Activated CD4-positive, alpha-beta T cell treated with anti-CD3 and anti-CD28 coated beads, Interleukin-2, amount 50 U/mL, for 24 hours (primary cell): ENCODE measurements at regions not wholly inside any gene's neighbourhood (a gene's known extent, or its start where the extent isn't known, plus 50 kb on each side); places are given as distances from the start of the nearest gene placed in this dataset.

Source experiments
- DNase-seq, 2 donors: peaks; one replicate each; pipeline ENCODE4 v3.0.0-alpha.2; 2020; ENCODE audit warnings: low read depth in 1 of 2, low spot score in 1 of 2

- no peak for DNase-seq
Observed at GRCh38 chr4:189071241-189071640, 869.4 kb upstream of the FRG1 start.

DNA sequence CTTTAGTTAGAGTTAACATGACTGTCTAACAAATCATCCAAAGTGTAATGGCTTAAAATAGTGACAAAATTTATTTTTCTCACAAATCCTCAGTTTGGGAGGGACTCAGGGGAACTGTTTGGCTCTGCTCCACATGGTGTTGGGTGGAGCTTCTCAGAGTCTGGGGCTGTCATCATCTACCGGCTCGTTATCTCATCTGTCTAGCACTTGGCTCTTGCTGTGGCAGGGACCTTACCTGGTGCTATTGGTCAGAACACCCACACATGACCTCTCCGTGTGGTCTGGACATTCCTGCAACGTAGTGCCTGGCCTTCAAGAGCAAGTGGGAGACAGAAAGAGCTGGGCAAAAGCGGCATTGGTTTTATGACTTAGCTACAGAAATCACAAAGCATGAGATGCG lies 866.9 kb upstream of the FRG1 start:
- no peak for DNase-seq

DNA sequence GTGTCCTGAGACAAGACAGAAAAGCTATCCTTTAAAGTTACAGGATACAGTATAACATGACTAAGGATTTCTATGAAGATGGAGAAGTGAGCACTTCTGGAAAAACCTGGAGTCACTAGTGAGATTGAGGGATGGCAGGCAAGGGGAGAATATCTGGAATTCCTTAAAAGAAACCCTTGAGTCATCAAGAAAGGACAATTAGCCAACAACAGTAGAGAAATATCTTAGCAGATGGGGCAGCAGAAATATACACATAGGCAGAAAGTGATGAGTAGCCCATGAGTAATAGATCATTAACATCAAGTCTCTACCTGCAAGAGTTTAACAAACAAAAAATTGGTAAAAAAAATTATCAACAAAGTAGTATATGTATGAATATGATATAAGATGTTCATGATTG lies 858.8 kb upstream of the FRG1 start:
- no peak for DNase-seq

- no peak for DNase-seq
Observed at GRCh38 chr4:189083769-189084168, 856.9 kb upstream of the FRG1 start.

- DNase-seq: no peak
Observed at GRCh38 chr4:189084671-189085070, 856.0 kb upstream of the FRG1 start.

DNA sequence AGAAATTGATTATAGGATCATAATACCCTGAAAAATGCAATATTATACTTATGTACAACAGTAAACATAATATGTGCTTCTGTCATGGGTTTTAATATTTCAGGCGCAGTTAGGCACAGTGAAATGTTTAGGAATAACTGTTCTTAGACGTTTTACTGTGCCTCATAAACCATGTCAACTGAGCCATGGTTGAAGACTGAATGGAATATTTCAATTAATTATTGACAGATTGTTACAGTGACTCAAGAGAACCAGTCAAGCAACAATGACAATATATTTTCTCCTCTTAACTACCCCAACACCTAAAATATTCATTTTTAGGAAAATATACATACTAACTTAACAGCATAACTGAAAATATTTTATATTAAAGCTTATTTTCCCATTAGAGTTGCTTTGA lies 852.7 kb upstream of the FRG1 start:
- DNase-seq: no peak

GRCh38 chr4:189088780-189089179 lies 851.9 kb upstream of the FRG1 start:
- DNase-seq: no peak

- DNase-seq: no peak
Observed at GRCh38 chr4:189090174-189090814, 850.4 kb upstream of the FRG1 start.

- no peak for DNase-seq
Observed at GRCh38 chr4:189092581-189092980, 848.1 kb upstream of the FRG1 start.

GRCh38 chr4:189096108-189096507 lies 844.6 kb upstream of the FRG1 start:
- DNase-seq: no peak

DNA sequence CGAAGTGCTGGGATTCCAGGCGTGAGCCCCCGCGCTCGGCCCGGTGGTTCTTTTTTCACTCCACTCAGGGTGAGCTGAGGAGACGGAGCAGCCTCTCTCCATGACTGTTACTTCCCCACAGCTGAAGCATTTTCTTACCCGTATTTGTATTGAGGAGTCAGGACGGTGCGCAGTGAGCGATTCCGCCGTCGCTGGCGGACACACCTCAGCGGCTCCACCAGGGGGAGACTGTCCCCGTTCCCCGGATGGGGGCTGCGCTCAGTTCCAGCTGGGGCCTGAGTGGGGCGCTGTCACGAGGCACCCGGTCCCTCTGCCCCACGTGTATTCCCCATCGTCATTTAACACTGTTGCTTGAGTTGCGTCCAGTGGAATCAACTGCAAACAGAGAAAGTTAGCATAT lies 844.0 kb upstream of the FRG1 start:
- no peak for DNase-seq

DNA sequence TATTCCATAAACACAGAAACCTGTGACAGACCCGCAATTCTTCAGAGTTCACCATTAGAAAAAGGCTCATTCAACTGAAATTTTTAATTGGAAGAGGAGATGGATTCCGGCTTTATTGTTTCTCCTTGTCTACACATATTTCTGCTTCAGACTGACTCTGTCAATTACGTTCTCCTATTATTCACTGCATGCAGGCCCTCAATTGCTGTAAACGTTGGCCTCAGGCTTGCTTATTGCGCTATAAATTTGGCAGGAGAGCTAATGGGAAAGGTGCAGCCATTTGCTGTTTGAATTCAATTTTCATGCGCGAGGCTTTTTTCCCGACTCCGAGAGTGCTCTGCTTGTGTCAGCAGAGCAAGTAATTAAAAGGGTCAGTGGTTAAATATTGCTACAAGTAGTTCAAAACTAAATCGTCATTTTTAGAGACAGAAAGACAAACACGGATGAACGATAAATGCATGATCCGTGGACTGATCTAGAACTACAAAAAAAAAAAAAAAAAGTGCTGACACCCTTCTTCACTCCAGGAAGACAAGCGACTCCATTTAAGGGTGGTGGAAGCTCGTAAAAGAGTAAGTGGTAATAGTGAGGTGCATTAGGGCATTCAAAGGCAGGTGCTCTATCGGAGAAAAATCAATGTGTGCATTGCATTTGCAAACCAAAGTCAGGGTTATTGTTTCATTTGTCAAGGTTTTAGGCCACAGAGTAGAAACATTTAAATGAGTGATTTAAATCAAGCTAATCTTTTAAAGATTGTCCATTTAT lies 841.6 kb upstream of the FRG1 start:
- DNase-seq: no peak

DNA sequence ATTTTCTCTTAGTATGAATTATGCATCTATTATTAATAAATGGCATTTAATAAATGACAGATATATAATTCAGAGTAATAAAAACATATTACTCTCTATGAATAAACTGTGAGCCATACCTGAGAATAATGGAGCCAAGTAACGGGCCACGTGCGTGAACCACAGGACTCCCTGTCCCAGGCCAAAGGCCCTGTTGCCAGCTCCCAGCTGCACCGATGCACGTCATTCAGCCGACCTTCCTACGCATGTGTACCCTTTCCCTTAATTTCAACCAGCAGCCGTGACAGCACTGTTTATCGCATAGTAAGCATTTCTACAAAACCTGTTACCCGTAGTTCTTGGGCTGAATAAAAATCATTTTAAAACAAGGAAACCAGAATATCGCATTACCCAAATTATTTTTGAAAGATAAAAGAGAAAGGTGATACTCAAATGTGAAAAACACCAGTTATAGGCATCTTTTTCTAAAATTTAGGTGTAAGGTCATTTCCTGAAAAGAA lies 827.2 kb upstream of the FRG1 start:
- DNase-seq: no peak

DNA sequence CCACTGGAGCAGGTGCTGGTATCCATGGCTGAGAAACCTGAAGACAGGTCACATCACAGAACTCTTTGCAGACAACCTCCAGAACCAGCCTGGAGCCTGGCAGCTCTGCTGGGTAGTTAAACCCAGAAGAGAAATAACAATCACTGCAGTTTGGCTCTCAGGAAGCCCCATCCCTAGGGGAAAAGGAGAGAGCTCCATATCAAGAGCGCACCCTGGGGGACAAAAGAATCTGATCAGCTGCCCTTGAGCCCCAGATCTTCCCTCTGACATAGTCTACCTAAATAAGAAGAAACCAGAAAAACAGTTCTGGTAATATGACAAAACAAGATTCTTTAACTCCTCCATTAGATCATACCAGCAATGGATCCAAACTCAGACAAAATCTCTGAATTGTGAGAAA lies 823.2 kb upstream of the FRG1 start:
- no peak for DNase-seq

- DNase-seq: no peak
Observed at GRCh38 chr4:189121336-189121735, 819.3 kb upstream of the FRG1 start.

DNA sequence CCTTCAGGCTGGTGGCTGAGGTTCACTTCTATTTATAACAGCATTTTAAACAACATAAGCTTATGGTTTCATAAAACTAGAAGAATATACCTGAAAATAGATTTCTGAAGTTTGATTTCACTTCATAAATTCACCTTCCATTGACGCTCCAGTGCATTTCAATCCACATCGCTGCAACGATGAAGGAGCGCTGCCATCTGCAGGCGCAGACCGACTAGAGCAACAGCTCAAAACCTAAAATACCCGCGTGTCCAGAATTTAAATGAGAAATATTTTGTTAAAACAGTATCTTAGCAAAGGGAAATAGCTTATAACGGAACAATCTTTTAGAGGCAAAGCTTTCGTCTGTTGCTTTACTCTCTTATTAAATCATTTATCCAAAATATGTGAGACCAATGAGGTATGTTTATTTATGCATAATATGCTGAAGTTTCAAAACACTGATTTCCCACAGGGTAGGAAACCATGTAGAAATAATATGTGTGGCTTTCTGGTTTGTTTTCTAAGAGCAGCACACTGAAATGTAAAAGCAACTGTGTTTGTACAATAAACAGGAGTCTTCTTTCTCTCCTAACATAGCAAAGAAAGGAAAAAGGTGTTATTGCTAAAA lies 816.4 kb upstream of the FRG1 start:
- DNase-seq: no peak

DNA sequence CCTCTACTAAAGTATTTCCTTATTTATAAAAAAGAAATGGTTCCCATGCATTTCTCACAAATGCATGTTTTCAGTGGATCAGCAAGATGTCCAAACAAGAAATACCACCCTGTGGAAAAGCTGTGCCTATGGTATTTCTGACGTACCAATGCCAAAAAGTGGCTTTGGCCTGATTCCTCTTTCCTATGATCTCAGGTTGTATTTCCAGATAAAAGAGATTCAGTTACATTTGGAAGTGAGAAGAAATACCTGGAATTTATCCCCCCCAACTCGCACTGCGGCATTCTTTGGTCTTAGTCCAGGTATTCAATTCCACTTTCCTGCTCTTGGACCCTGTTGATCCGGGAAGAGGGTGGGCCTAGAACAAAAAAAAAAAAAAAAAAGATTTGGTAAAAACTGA lies 815.9 kb upstream of the FRG1 start:
- DNase-seq: no peak

DNA sequence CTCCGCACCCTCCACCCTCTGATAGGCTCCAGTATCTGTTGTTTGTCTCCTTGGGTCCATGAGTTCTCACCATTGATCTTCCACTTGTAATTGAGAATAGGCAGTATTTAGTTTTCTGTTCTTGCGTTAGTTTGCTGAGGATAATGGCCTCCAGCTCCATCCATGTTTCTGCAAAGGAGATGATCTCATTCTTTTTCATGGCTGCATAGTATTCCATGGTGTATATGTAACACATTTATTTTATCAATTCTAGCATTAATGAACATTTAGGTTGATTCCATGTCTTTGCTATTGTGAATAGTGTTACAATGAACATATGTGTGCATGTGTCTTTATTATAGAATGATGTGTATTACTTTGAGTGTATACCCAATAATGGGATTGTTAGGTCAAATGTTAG lies 814.6 kb upstream of the FRG1 start:
- DNase-seq: no peak

- DNase-seq: no peak
Observed at GRCh38 chr4:189128341-189128740, 812.3 kb upstream of the FRG1 start.

DNA sequence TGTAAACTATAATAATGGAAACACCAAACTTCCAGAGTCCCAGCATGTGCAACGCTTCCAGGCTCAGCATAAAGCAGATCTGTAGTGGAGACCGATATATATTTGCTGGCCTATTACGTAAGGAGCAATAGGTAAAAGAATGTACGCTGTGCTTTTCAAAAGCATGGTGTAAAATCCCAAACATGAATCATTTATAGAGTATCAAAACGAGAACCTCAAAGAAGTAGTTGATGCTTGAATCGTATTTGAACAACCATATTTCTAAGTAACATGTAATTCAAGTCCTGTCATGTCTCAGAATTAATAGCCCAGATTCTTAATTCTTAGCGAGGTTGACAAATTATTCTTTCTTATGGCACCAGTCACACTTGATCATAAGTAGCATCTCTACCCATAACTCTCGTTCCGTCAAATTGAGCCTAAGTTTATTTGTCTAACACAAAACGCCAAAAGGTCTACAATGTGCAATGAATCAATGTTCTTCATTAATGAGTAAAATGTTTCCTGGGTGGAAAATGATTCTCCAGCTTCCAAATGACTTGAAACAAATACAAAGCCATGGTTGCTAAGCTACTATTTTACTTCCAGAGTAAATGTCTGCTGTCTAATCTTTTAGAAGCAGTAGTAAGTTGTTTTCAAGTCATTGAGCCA lies 811.5 kb upstream of the FRG1 start:
- no peak for DNase-seq

DNA sequence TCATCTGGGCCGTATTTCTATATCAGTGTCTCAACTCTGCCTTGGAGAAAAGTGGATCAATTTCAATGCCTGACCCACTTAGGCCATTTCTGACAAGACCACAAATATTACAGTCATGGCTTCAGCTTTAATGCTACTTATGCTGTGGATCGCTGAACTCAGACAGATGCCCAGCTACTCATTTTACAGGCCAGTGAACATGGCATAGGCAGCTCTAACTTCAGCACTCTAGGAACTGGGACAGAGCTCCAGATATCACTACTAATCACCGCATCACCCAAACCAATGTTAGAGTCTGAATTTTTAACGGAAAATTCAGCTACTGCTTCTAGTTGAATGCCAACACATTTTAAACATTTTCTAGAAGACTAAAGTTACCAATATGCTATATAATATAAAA lies 809.6 kb upstream of the FRG1 start:
- DNase-seq: no peak

GRCh38 chr4:189136462-189136861 lies 804.2 kb upstream of the FRG1 start:
- DNase-seq: no peak
